ENCODE measurements at regions not wholly inside any gene's neighbourhood (a gene's known extent, or its start where the extent isn't known, plus 50 kb on each side); places are given as distances from the start of the nearest gene placed in this dataset.
"Not testable (repeated sequence)": the region's sequence is repeated elsewhere in the genome, so short reads cannot be mapped to it uniquely, and the experiment has no call there.

GRCh38 chrX:940691-941090 is 271.8 kb downstream of the CRLF2 start:
- DNase-seq = no peak

GRCh38 chrX:936979-937769 is 275.3 kb downstream of the CRLF2 start:
- no peak for DNase-seq

GRCh38 chrX:933611-934010 is 278.8 kb downstream of the CRLF2 start:
- DNase-seq = no peak

- no peak for DNase-seq
Observed at GRCh38 chrX:928606-929005, 283.8 kb downstream of the CRLF2 start.

GRCh38 chrX:926991-927390 is 285.5 kb downstream of the CRLF2 start:
- no peak for DNase-seq

- DNase-seq = no peak
Observed at GRCh38 chrX:926070-926469, 286.4 kb downstream of the CRLF2 start.

GRCh38 chrX:925652-926061 is 286.8 kb downstream of the CRLF2 start:
- no peak for DNase-seq

GRCh38 chrX:925094-925493 is 287.4 kb downstream of the CRLF2 start:
- no peak for DNase-seq

- DNase-seq = no peak
Observed at GRCh38 chrX:924017-924416, 288.4 kb downstream of the CRLF2 start.

GRCh38 chrX:920234-920799 is 289.7 kb downstream of the SHOX start:
- DNase-seq = no peak

GRCh38 chrX:916230-916599 is 285.6 kb downstream of the SHOX start:
- no peak for DNase-seq

GRCh38 chrX:915427-916229 is 285.0 kb downstream of the SHOX start:
- DNase-seq = no peak

- no peak for DNase-seq
Observed at GRCh38 chrX:914206-914605, 283.6 kb downstream of the SHOX start.

GRCh38 chrX:912677-913076 is 282.1 kb downstream of the SHOX start:
- no peak for DNase-seq

GRCh38 chrX:909068-909467 is 278.5 kb downstream of the SHOX start:
- not testable (repeated sequence) for DNase-seq

GRCh38 chrX:906586-906985 is 276.0 kb downstream of the SHOX start:
- DNase-seq = no peak

GRCh38 chrX:905848-906566 is 275.4 kb downstream of the SHOX start:
- DNase-seq = no peak

GRCh38 chrX:903116-903515 is 272.5 kb downstream of the SHOX start:
- DNase-seq = no peak

GRCh38 chrX:896256-896655 is 265.7 kb downstream of the SHOX start:
- DNase-seq = no peak

- no peak for DNase-seq
Observed at GRCh38 chrX:889966-890651, 259.5 kb downstream of the SHOX start.

GRCh38 chrX:887724-888123 is 257.1 kb downstream of the SHOX start:
- DNase-seq = not testable (repeated sequence)

GRCh38 chrX:883588-883987 is 253.0 kb downstream of the SHOX start:
- no peak for DNase-seq
